Uterus (tissue), 3 donors: ENCODE measurements at regions not wholly inside any gene's neighbourhood (a gene's known extent, or its start where the extent isn't known, plus 50 kb on each side); places are given as distances from the start of the nearest gene placed in this dataset.

ENCODE experiments used
- DNase-seq, 2 donors: peaks; one replicate each; pipeline ENCODE4 v3.0.0-alpha.2; 2019 to 2020
- H3K27ac ChIP-seq, 2 donors: fragments of 200-600 bp; sonication (generic); 1 replicate in 1 of 2; 2 replicates in 1 of 2; pipeline ENCODE4 v1.5.1; 2016 to 2018
- H3K27me3 ChIP-seq, 2 donors: fragments of 200-600 bp; sonication (generic); one replicate each; pipeline ENCODE4 v1.5.1; 2018 to 2019; ENCODE audit warnings: control low read depth in 1 of 2
- H3K36me3 ChIP-seq, 2 donors: fragments of 200-600 bp; sonication (generic); one replicate each; pipeline ENCODE4 v1.5.1; 2019; ENCODE audit warnings: control low read depth in 1 of 2
- H3K4me1 ChIP-seq, 2 donors: fragments of 200-600 bp; sonication (generic); one replicate each; pipeline ENCODE4 v1.5.1; 2018 to 2019; ENCODE audit warnings: control low read depth in 1 of 2
- H3K4me3 ChIP-seq, 2 donors: fragments of 200-600 bp; sonication (generic); 1 replicate in 1 of 2; 2 replicates in 1 of 2; pipeline ENCODE4 v1.5.1; 2018 to 2019; ENCODE audit warnings: mild to moderate bottlenecking in 1 of 2
- H3K9me3 ChIP-seq, 2 donors: fragments of 200-600 bp; sonication (generic); one replicate each; pipeline ENCODE4 v1.5.1; 2019; ENCODE audit warnings: control low read depth in 1 of 2
- POLR2A ChIP-seq, 2 donors: fragments of 450-650 bp; IDR thresholded peaks; one replicate each; pipeline ENCODE4 v1.6.1; 2016; ENCODE audit warnings: antibody characterized with exemption in 2 of 2, mild to moderate bottlenecking in 1 of 2, moderate library complexity in 1 of 2
- intact Hi-C: fragments of 100-400 bp; cut with DNase I; formaldehyde crosslinking; loops from one replicate; pipeline ENCODE4 v1.15.1; 2023; ENCODE audit warnings: low total_unique reads
- TF ChIP-seq, protein P1 (sequence below), 4 experiments: fragments of 200-600 bp in 2 of 4; fragments of 450-650 bp in 2 of 4; sonication (generic) in 2 of 4; IDR thresholded peaks; one replicate each; pipeline ENCODE4 v1.5.1; 2016 to 2019; ENCODE audit warnings: antibody characterized with exemption in 4 of 4, mild to moderate bottlenecking in 2 of 4, moderate library complexity in 1 of 4
- donor health status: DM: yes; HTN: yes; CAD: no.

DNA sequence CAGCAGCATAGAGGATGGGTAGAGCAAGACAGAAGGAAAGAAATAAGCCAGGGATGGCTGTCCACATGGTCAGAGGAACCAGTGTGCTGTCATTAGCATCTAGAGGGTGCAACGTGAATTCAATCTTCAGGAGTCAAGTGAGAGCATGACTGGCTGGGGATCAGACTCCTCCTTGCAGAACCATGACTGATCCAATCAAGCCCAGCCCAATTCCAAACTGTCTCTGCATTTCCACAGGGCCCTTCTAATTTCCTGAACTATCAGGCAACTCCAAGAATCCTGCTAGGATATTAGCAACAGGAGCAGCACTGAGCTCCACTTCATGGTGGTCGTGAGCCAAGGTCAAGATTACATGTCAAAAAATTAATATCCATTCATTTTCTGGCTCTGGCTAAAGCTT, 166.8 kb upstream of the CAMK1G start:
- TF ChIP-seq, protein P1, sequence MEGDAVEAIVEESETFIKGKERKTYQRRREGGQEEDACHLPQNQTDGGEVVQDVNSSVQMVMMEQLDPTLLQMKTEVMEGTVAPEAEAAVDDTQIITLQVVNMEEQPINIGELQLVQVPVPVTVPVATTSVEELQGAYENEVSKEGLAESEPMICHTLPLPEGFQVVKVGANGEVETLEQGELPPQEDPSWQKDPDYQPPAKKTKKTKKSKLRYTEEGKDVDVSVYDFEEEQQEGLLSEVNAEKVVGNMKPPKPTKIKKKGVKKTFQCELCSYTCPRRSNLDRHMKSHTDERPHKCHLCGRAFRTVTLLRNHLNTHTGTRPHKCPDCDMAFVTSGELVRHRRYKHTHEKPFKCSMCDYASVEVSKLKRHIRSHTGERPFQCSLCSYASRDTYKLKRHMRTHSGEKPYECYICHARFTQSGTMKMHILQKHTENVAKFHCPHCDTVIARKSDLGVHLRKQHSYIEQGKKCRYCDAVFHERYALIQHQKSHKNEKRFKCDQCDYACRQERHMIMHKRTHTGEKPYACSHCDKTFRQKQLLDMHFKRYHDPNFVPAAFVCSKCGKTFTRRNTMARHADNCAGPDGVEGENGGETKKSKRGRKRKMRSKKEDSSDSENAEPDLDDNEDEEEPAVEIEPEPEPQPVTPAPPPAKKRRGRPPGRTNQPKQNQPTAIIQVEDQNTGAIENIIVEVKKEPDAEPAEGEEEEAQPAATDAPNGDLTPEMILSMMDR (IDR thresholded peaks at IDR 0.05): no peak
- TF ChIP-seq POLR2A (IDR thresholded peaks at IDR 0.05): no peak
- no peaks in the 10 kb centered on the region for H3K36me3 ChIP-seq
- no peak for DNase-seq
- H3K9me3 ChIP-seq: no peaks in the 10 kb centered on the region
- no peaks in the 10 kb centered on the region for H3K4me1 ChIP-seq
- no peaks in the 10 kb centered on the region for H3K27me3 ChIP-seq
- intact Hi-C loops: no loop called here
- H3K27ac ChIP-seq: no peak overlapping the region
- H3K4me3 ChIP-seq: no peak overlapping the region

- Histone ChIP-seq H3K4me3 (no peak overlapping the region), H3K27me3 (no peaks in the 10 kb centered on the region), H3K36me3 (no peaks in the 10 kb centered on the region), H3K27ac (no peak overlapping the region), H3K4me1 (no peaks in the 10 kb centered on the region), H3K9me3 (no peaks in the 10 kb centered on the region)
- TF ChIP-seq, protein P1 (IDR thresholded peaks at IDR 0.05): no peak
- TF ChIP-seq POLR2A (IDR thresholded peaks at IDR 0.05): no peak
- no peak for DNase-seq
- intact Hi-C loops: no loop called here
These were observed 165.8 kb upstream of the CAMK1G start for GRCh38 chr1:209417761-209418160.

DNA sequence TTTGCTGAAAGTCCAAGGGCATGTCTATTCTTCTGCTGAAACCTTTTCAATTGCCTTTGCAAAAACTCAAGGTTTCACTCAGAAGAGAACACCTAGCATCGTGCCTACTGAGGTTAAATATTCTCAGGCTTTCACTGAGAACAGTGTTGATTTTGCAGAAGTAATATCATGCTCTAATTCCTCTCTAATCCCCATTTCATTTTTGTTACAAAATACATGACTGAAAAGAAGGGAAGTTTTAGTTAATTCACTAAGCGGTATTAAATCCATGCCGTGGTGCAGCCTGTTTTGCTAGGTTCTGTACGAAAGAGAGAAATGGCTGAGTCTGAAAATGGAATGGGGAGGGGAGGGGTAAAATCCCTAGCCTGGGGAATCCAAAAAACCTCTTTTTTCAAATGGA, 163.2 kb upstream of the CAMK1G start:
- intact Hi-C loops: no loop called here
- Histone ChIP-seq H3K27ac (no peak overlapping the region), H3K4me3 (no peak overlapping the region), H3K4me1 (no peaks in the 10 kb centered on the region), H3K9me3 (no peaks in the 10 kb centered on the region), H3K27me3 (no peaks in the 10 kb centered on the region), H3K36me3 (no peaks in the 10 kb centered on the region)
- no peak for TF ChIP-seq POLR2A (IDR thresholded peaks at IDR 0.05)
- TF ChIP-seq, protein P1 (IDR thresholded peaks at IDR 0.05): no peak
- DNase-seq: no peak

GRCh38 chr1:209421186-209421585, 162.3 kb upstream of the CAMK1G start:
- no peaks in the 10 kb centered on the region for H3K27me3 ChIP-seq
- no peaks in the 10 kb centered on the region for H3K9me3 ChIP-seq
- no peak for TF ChIP-seq POLR2A (IDR thresholded peaks at IDR 0.05)
- TF ChIP-seq, protein P1 (IDR thresholded peaks at IDR 0.05): no peak
- H3K27ac ChIP-seq: no peak overlapping the region
- H3K4me3 ChIP-seq: no peak overlapping the region
- H3K4me1 ChIP-seq: no peaks in the 10 kb centered on the region
- no peaks in the 10 kb centered on the region for H3K36me3 ChIP-seq
- intact Hi-C loops: no loop called here
- no peak for DNase-seq

- H3K9me3 ChIP-seq: no peaks in the 10 kb centered on the region
- no peaks in the 10 kb centered on the region for H3K36me3 ChIP-seq
- no peaks in the 10 kb centered on the region for H3K27me3 ChIP-seq
- intact Hi-C loops: no loop called here
- no peak for TF ChIP-seq POLR2A (IDR thresholded peaks at IDR 0.05)
- TF ChIP-seq, protein P1 (IDR thresholded peaks at IDR 0.05): no peak
- DNase-seq: no peak
- H3K4me1 ChIP-seq: no peaks in the 10 kb centered on the region
- H3K27ac ChIP-seq: no peak overlapping the region
- H3K4me3 ChIP-seq: no peak overlapping the region
These were observed 161.4 kb upstream of the CAMK1G start for GRCh38 chr1:209421978-209422680.
